OCI-LY1 (cell line): ENCODE measurements at regions not wholly inside any gene's neighbourhood (a gene's known extent, or its start where the extent isn't known, plus 50 kb on each side); places are given as distances from the start of the nearest gene placed in this dataset.
"Not testable (repeated sequence)": the region's sequence is repeated elsewhere in the genome, so short reads cannot be mapped to it uniquely, and the experiment has no call there.

Experiments
- EZH2 ChIP-seq: fragments of 200-600 bp; sonication (generic), shearing (Covaris generic); IDR thresholded peaks from 2 replicates; pipeline ENCODE4 v1.8.0; 2017; ENCODE audit warnings: borderline replicate concordance, mixed run types, mild to moderate bottlenecking, antibody characterized with exemption, low read length, moderate library complexity, mixed read lengths
- TF ChIP-seq, protein P1 (sequence below): fragments of 200-600 bp; sonication (generic), shearing (Covaris generic); IDR thresholded peaks from 2 replicates; pipeline ENCODE4 v1.5.1; 2017; ENCODE audit warnings: mild to moderate bottlenecking, antibody characterized with exemption, low read length, moderate library complexity, mixed read lengths

DNA sequence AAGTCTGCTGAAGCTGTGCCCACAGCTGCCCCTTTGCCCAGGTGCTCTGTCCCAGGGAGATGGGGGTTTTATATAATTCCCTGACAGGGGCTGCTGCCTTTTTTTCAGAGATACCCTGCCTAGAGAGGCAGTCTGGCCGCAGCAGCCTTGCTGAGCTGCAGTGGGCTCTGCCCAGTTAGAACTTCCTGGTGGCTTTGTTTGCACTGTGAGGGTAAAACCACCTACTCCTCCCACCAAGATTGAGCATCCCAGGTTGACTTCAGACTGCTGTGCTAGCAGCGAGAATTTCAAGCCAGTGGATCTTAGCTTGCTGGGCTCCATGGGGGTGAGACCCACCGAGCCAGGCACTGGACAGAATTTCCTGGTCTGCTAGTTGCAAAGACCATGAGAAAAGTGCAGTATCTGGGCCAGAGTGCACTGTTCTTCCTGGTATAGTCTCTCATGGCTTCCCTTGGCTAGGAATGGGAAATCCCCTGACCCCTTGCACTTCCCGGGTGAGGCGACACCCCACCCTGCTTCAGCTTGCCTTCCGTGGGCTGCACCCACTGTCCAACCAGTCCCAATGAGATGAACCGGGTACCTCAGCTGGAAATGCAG is 166.0 kb upstream of the NPY start:
- TF ChIP-seq, protein P1, sequence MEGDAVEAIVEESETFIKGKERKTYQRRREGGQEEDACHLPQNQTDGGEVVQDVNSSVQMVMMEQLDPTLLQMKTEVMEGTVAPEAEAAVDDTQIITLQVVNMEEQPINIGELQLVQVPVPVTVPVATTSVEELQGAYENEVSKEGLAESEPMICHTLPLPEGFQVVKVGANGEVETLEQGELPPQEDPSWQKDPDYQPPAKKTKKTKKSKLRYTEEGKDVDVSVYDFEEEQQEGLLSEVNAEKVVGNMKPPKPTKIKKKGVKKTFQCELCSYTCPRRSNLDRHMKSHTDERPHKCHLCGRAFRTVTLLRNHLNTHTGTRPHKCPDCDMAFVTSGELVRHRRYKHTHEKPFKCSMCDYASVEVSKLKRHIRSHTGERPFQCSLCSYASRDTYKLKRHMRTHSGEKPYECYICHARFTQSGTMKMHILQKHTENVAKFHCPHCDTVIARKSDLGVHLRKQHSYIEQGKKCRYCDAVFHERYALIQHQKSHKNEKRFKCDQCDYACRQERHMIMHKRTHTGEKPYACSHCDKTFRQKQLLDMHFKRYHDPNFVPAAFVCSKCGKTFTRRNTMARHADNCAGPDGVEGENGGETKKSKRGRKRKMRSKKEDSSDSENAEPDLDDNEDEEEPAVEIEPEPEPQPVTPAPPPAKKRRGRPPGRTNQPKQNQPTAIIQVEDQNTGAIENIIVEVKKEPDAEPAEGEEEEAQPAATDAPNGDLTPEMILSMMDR = not testable (repeated sequence)
- TF ChIP-seq EZH2 = not testable (repeated sequence)
